Fibroblast of upper back skin (primary cell): ENCODE measurements at regions not wholly inside any gene's neighbourhood (a gene's known extent, or its start where the extent isn't known, plus 50 kb on each side); places are given as distances from the start of the nearest gene placed in this dataset.
"Not testable (repeated sequence)": the region's sequence is repeated elsewhere in the genome, so short reads cannot be mapped to it uniquely, and the experiment has no call there.

Experiments used
- DNase-seq: peaks from one replicate; pipeline ENCODE4 v3.0.0-alpha.2; 2013

- no peak for DNase-seq
These were observed 148.7 kb upstream of the RASGEF1B start for GRCh38 chr4:81620442-81620841.

GRCh38 chr4:81617545-81617944 lies 145.8 kb upstream of the RASGEF1B start:
- DNase-seq: no peak

- no peak for DNase-seq
These were observed 139.5 kb upstream of the RASGEF1B start for GRCh38 chr4:81611221-81611620.

- DNase-seq: no peak
These were observed 138.1 kb upstream of the RASGEF1B start for GRCh38 chr4:81609844-81610243.

GRCh38 chr4:81607950-81608349 lies 136.2 kb upstream of the RASGEF1B start:
- DNase-seq: no peak

GRCh38 chr4:81606801-81607501 lies 135.2 kb upstream of the RASGEF1B start:
- no peak for DNase-seq

- no peak for DNase-seq
These were observed 134.5 kb upstream of the RASGEF1B start for GRCh38 chr4:81606166-81606565.

GRCh38 chr4:81605271-81605670 lies 133.6 kb upstream of the RASGEF1B start:
- DNase-seq: no peak

- peak; percentile 39 for DNase-seq
These were observed 133.0 kb upstream of the RASGEF1B start for GRCh38 chr4:81604683-81605218.

- DNase-seq: no peak
These were observed 131.1 kb upstream of the RASGEF1B start for GRCh38 chr4:81602854-81603253.

GRCh38 chr4:81601358-81601694 lies 129.6 kb upstream of the RASGEF1B start:
- DNase-seq: no peak

- peak; percentile 20 for DNase-seq
These were observed 129.0 kb upstream of the RASGEF1B start for GRCh38 chr4:81600520-81601357.

- DNase-seq: no peak
These were observed 128.2 kb upstream of the RASGEF1B start for GRCh38 chr4:81599742-81600380.

- DNase-seq: no peak
These were observed 124.3 kb upstream of the RASGEF1B start for GRCh38 chr4:81595798-81596610.

GRCh38 chr4:81595287-81595686 lies 123.6 kb upstream of the RASGEF1B start:
- DNase-seq: no peak

- DNase-seq: no peak
These were observed 122.9 kb upstream of the RASGEF1B start for GRCh38 chr4:81594490-81595159.

GRCh38 chr4:81592701-81593100 lies 121.0 kb upstream of the RASGEF1B start:
- no peak for DNase-seq

GRCh38 chr4:81590596-81590995 lies 118.9 kb upstream of the RASGEF1B start:
- DNase-seq: no peak

GRCh38 chr4:81589262-81589661 lies 117.6 kb upstream of the RASGEF1B start:
- DNase-seq: no peak

- DNase-seq: no peak
These were observed 115.0 kb upstream of the RASGEF1B start for GRCh38 chr4:81586706-81587105.

GRCh38 chr4:81580994-81581374 lies 109.3 kb upstream of the RASGEF1B start:
- DNase-seq: not testable (repeated sequence)

- DNase-seq: no peak
These were observed 108.8 kb upstream of the RASGEF1B start for GRCh38 chr4:81580346-81580993.
